ENCODE measurements at regions not wholly inside any gene's neighbourhood (a gene's known extent, or its start where the extent isn't known, plus 50 kb on each side); places are given as distances from the start of the nearest gene placed in this dataset.
"Not testable (repeated sequence)": the region's sequence is repeated elsewhere in the genome, so short reads cannot be mapped to it uniquely, and the experiment has no call there.

GRCh38 chr7:68899156-68899555, 699.1 kb upstream of the AUTS2 start:
- not testable (repeated sequence) for DNase-seq (ENCODE audit: low spot score)

GRCh38 chr7:68900096-68900495, 698.2 kb upstream of the AUTS2 start:
- no peak for DNase-seq (ENCODE audit: low spot score)

- no peak for DNase-seq (ENCODE audit: low spot score)
Measured at GRCh38 chr7:68904630-68905029, 693.6 kb upstream of the AUTS2 start.

- no peak for DNase-seq (ENCODE audit: low spot score)
Measured at GRCh38 chr7:68911754-68912153, 686.5 kb upstream of the AUTS2 start.

GRCh38 chr7:68914006-68914405, 684.3 kb upstream of the AUTS2 start:
- no peak for DNase-seq (ENCODE audit: low spot score)

GRCh38 chr7:68917041-68917651, 681.1 kb upstream of the AUTS2 start:
- DNase-seq (ENCODE audit: low spot score), result no peak

GRCh38 chr7:68918621-68919020, 679.7 kb upstream of the AUTS2 start:
- no peak for DNase-seq (ENCODE audit: low spot score)

- DNase-seq (ENCODE audit: low spot score), result no peak
Measured at GRCh38 chr7:68922850-68923249, 675.4 kb upstream of the AUTS2 start.

- no peak for DNase-seq (ENCODE audit: low spot score)
Measured at GRCh38 chr7:68925241-68925640, 673.0 kb upstream of the AUTS2 start.

- no peak for DNase-seq (ENCODE audit: low spot score)
Measured at GRCh38 chr7:68929781-68930261, 668.5 kb upstream of the AUTS2 start.

GRCh38 chr7:68936471-68937035, 661.7 kb upstream of the AUTS2 start:
- DNase-seq (ENCODE audit: low spot score), result no peak

- DNase-seq (ENCODE audit: low spot score), result no peak
Measured at GRCh38 chr7:68938151-68938550, 660.1 kb upstream of the AUTS2 start.

GRCh38 chr7:68943786-68944185, 654.5 kb upstream of the AUTS2 start:
- no peak for DNase-seq (ENCODE audit: low spot score)

GRCh38 chr7:68955656-68956055, 642.6 kb upstream of the AUTS2 start:
- DNase-seq (ENCODE audit: low spot score), result no peak

GRCh38 chr7:68958571-68958970, 639.7 kb upstream of the AUTS2 start:
- DNase-seq (ENCODE audit: low spot score), result no peak

- DNase-seq (ENCODE audit: low spot score), result no peak
Measured at GRCh38 chr7:68963552-68963951, 634.7 kb upstream of the AUTS2 start.

GRCh38 chr7:68964060-68964459, 634.2 kb upstream of the AUTS2 start:
- no peak for DNase-seq (ENCODE audit: low spot score)

- no peak for DNase-seq (ENCODE audit: low spot score)
Measured at GRCh38 chr7:68965351-68965750, 632.9 kb upstream of the AUTS2 start.

GRCh38 chr7:68967598-68967997, 630.7 kb upstream of the AUTS2 start:
- DNase-seq (ENCODE audit: low spot score), result no peak

GRCh38 chr7:68969571-68969970, 628.7 kb upstream of the AUTS2 start:
- no peak for DNase-seq (ENCODE audit: low spot score)

GRCh38 chr7:68971634-68972340, 626.5 kb upstream of the AUTS2 start:
- DNase-seq (ENCODE audit: low spot score), result no peak

- peak; percentile 65 for DNase-seq (ENCODE audit: low spot score)
Measured at GRCh38 chr7:68977385-68978055, 620.8 kb upstream of the AUTS2 start.

- no peak for DNase-seq (ENCODE audit: low spot score)
Measured at GRCh38 chr7:68978710-68979109, 619.6 kb upstream of the AUTS2 start.

Data from left forelimb (tissue), 1 donor.